Left lung (tissue), 4 donors: ENCODE measurements at regions not wholly inside any gene's neighbourhood (a gene's known extent, or its start where the extent isn't known, plus 50 kb on each side); places are given as distances from the start of the nearest gene placed in this dataset.
A peak's percentile ranks its signal among the peaks of the same experiment; 100 is the strongest.

Experiments used
- ATAC-seq: fragments of 200-7000 bp; cut with Tn5 transposase; one replicate; pipeline ENCODE4 v1.9.1; 2020; ENCODE audit warnings: moderate library complexity
- DNase-seq, 4 donors: peaks; one replicate each; pipeline ENCODE4 v3.0.0-alpha.2; 2013 to 2020
- H3K27ac ChIP-seq, 2 donors: fragments of 200-600 bp; sonication (generic) in 1 of 2; one replicate each; pipeline versions ENCODE4 v1.5.0 to v1.8.0; 2020 to 2021
- H3K27me3 ChIP-seq, 2 donors: fragments of 200-600 bp; sonication (generic) in 1 of 2; one replicate each; pipeline versions ENCODE4 v1.5.0 to v1.8.0; 2020 to 2021
- H3K36me3 ChIP-seq, 2 donors: fragments of 200-600 bp; sonication (generic) in 1 of 2; one replicate each; pipeline versions ENCODE4 v1.5.0 to v1.8.0; 2020 to 2021
- H3K4me1 ChIP-seq, 2 donors: fragments of 200-600 bp; one replicate each; pipeline ENCODE4 v1.8.0; 2021
- H3K4me3 ChIP-seq, 2 donors: fragments of 200-600 bp; sonication (generic) in 1 of 2; one replicate each; pipeline versions ENCODE4 v1.5.0 to v1.8.0; 2020 to 2021; ENCODE audit warnings: mild to moderate bottlenecking in 1 of 2
- H3K9me3 ChIP-seq, 2 donors: fragments of 200-600 bp; sonication (generic) in 1 of 2; one replicate each; pipeline versions ENCODE4 v1.5.0 to v1.8.0; 2020 to 2021
- CTCF ChIP-seq, 2 donors: fragments of 200-600 bp; sonication (generic) in 1 of 2; IDR thresholded peaks; one replicate each; pipeline versions ENCODE4 v1.5.0 to v1.8.0; 2021; ENCODE audit warnings: antibody characterized with exemption in 2 of 2
- intact Hi-C, 2 donors: fragments of 100-400 bp; cut with DNase I; formaldehyde crosslinking; loops; one replicate each; pipeline versions ENCODE4 v1.11.2 to v1.14.2; 2022
- donor health status: DM: no; HTN: yes; CAD: no.
- donor health status: DM: no; HTN: no; CAD: no.

GRCh38 chr2:120494446-120494845 is 148.5 kb downstream of the INHBB start:
- TF ChIP-seq CTCF (IDR thresholded peaks at IDR 0.05), result no peak
- intact Hi-C loops, result no loop called here
- Histone ChIP-seq H3K27me3 (no peaks in the 10 kb centered on the region), H3K4me3 (no peak overlapping the region), H3K9me3 (no peaks in the 10 kb centered on the region), H3K27ac (no peak overlapping the region), H3K4me1 (no peaks in the 10 kb centered on the region), H3K36me3 (no peaks in the 10 kb centered on the region)
- no peak for ATAC-seq
- no peak for DNase-seq

- no peak for DNase-seq
- no peaks in the 10 kb centered on the region for H3K9me3 ChIP-seq
- TF ChIP-seq CTCF (IDR thresholded peaks at IDR 0.05), result no peak
- intact Hi-C loops, result no loop called here
- H3K27ac ChIP-seq, result no peak overlapping the region
- H3K27me3 ChIP-seq, result no peaks in the 10 kb centered on the region
- no peak overlapping the region for H3K4me3 ChIP-seq
- no peaks in the 10 kb centered on the region for H3K36me3 ChIP-seq
- ATAC-seq, result no peak
- no peaks in the 10 kb centered on the region for H3K4me1 ChIP-seq
Observed at GRCh38 chr2:120495586-120495985, 149.7 kb downstream of the INHBB start.

GRCh38 chr2:120496235-120496634 is 150.3 kb downstream of the INHBB start:
- H3K27ac ChIP-seq, result no peak overlapping the region
- no peak for ATAC-seq
- H3K36me3 ChIP-seq, result no peaks in the 10 kb centered on the region
- TF ChIP-seq CTCF (IDR thresholded peaks at IDR 0.05), result no peak
- DNase-seq, result peak in 1 of 4 donors; percentile 36
- intact Hi-C loops, result no loop called here
- no peaks in the 10 kb centered on the region for H3K4me1 ChIP-seq
- no peaks in the 10 kb centered on the region for H3K27me3 ChIP-seq
- no peak overlapping the region for H3K4me3 ChIP-seq
- H3K9me3 ChIP-seq, result no peaks in the 10 kb centered on the region

GRCh38 chr2:120496759-120497158 is 150.8 kb downstream of the INHBB start:
- TF ChIP-seq CTCF (IDR thresholded peaks at IDR 0.05), result no peak
- Histone ChIP-seq H3K27me3 (no peaks in the 10 kb centered on the region), H3K36me3 (no peaks in the 10 kb centered on the region), H3K9me3 (no peaks in the 10 kb centered on the region), H3K27ac (no peak overlapping the region), H3K4me3 (no peak overlapping the region), H3K4me1 (no peaks in the 10 kb centered on the region)
- intact Hi-C loops, result no loop called here
- peak in 1 of 4 donors; percentile 34 for DNase-seq
- ATAC-seq, result no peak

- H3K36me3 ChIP-seq, result no peaks in the 10 kb centered on the region
- no peak overlapping the region for H3K4me3 ChIP-seq
- ATAC-seq (no peak), DNase-seq (peak in 1 of 4 donors; percentile 34)
- intact Hi-C loops, result no loop called here
- no peaks in the 10 kb centered on the region for H3K9me3 ChIP-seq
- TF ChIP-seq CTCF (IDR thresholded peaks at IDR 0.05), result no peak
- H3K27ac ChIP-seq, result no peak overlapping the region
- H3K4me1 ChIP-seq, result no peaks in the 10 kb centered on the region
- H3K27me3 ChIP-seq, result no peaks in the 10 kb centered on the region
Observed at GRCh38 chr2:120497261-120497977, 151.5 kb downstream of the INHBB start.
